ENCODE measurements at regions not wholly inside any gene's neighbourhood (a gene's known extent, or its start where the extent isn't known, plus 50 kb on each side); places are given as distances from the start of the nearest gene placed in this dataset.

DNA sequence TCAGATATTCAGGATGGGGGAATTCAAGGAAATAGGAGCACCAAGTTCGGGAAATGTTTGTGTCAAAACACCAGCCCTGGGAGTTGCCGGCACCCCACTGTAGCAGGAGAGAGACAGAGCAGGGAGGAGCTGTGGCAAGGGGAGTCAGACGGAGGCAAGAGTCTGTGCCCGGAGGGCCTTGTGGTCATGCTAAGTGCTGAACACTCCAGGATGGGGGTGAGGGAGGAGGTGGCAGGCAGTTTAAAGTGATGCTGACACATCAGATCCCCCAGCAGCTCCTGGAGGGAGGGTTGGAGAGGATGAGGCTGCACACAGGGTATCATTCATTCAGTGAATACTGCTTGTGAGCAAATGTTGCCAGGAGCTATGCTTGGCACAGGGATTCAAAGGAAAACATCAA lies 150.3 kb upstream of the ETV3 start:
- Mint-ChIP-seq H3K9me3 (no peaks in the 10 kb centered on the region), H3K27ac (no peak overlapping the region), H3K36me3 (no peaks in the 10 kb centered on the region), H3K4me1 (peaks cover 10% of the 10 kb centered on the region), H3K4me3 (no peak overlapping the region), H3K27me3 (ENCODE audit: low read depth) (peaks cover 10% of the 10 kb centered on the region)
- TF ChIP-seq, protein P1, sequence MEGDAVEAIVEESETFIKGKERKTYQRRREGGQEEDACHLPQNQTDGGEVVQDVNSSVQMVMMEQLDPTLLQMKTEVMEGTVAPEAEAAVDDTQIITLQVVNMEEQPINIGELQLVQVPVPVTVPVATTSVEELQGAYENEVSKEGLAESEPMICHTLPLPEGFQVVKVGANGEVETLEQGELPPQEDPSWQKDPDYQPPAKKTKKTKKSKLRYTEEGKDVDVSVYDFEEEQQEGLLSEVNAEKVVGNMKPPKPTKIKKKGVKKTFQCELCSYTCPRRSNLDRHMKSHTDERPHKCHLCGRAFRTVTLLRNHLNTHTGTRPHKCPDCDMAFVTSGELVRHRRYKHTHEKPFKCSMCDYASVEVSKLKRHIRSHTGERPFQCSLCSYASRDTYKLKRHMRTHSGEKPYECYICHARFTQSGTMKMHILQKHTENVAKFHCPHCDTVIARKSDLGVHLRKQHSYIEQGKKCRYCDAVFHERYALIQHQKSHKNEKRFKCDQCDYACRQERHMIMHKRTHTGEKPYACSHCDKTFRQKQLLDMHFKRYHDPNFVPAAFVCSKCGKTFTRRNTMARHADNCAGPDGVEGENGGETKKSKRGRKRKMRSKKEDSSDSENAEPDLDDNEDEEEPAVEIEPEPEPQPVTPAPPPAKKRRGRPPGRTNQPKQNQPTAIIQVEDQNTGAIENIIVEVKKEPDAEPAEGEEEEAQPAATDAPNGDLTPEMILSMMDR (IDR thresholded peaks at IDR 0.05; ENCODE audit: unreplicated experiment) = no peak
- DNase-seq (ENCODE audit: low spot score in 2 of 2, unreplicated experiment in 2 of 2) = no peak

DNA sequence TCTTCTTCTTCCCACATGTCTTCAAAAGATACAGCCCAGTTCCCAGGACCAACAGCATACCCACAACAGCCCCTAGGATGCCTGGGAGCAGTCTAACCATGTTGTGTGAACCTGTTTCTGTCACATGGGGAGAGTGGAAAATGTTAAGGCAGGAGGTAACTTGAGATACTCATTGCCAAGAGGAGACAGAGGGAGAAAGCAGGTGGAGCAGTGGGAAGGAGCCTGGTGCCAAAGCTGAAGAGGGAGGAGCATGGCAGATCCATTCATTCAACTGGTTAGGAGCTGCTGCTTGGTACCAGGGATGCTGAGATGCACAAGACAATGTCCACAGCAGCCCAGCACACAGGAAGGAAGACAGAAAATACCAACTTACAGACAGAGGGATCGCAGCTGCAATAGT lies 149.8 kb upstream of the ETV3 start:
- H3K27ac Mint-ChIP-seq = no peak overlapping the region
- no peak for DNase-seq (ENCODE audit: low spot score in 2 of 2, unreplicated experiment in 2 of 2)
- peaks cover 1% of the 10 kb centered on the region for H3K9me3 Mint-ChIP-seq
- H3K4me1 Mint-ChIP-seq = peaks cover 10% of the 10 kb centered on the region
- TF ChIP-seq, protein P1 (IDR thresholded peaks at IDR 0.05; ENCODE audit: unreplicated experiment) = no peak
- no peaks in the 10 kb centered on the region for H3K36me3 Mint-ChIP-seq
- H3K27me3 Mint-ChIP-seq (ENCODE audit: low read depth) = peaks cover 10% of the 10 kb centered on the region
- no peak overlapping the region for H3K4me3 Mint-ChIP-seq

DNA sequence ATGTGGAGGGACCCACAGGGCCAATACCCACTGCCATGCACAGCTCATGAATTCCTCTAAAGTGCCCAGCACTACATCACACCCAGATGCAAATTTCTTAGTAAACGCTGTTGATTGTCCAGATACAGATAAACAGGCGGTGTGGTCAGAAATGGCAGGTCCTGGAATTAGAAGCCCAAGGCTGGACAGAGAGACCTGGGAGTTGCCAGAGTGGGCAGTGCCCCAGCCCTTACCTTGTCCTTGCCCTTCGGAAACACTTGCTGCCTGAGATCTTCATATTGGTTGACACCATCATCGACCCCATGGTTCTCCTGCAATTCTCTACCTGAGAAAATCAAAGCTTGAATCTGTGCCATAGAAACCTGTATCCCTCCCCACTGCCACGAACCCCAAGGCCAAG lies 149.3 kb upstream of the ETV3 start:
- TF ChIP-seq, protein P1 (IDR thresholded peaks at IDR 0.05; ENCODE audit: unreplicated experiment) = no peak
- H3K9me3 Mint-ChIP-seq = peaks cover 3% of the 10 kb centered on the region
- no peak overlapping the region for H3K27ac Mint-ChIP-seq
- peaks cover 10% of the 10 kb centered on the region for H3K4me1 Mint-ChIP-seq
- H3K36me3 Mint-ChIP-seq = no peaks in the 10 kb centered on the region
- no peak overlapping the region for H3K4me3 Mint-ChIP-seq
- peaks cover 10% of the 10 kb centered on the region for H3K27me3 Mint-ChIP-seq (ENCODE audit: low read depth)
- DNase-seq (ENCODE audit: low spot score in 2 of 2, unreplicated experiment in 2 of 2) = no peak

DNA sequence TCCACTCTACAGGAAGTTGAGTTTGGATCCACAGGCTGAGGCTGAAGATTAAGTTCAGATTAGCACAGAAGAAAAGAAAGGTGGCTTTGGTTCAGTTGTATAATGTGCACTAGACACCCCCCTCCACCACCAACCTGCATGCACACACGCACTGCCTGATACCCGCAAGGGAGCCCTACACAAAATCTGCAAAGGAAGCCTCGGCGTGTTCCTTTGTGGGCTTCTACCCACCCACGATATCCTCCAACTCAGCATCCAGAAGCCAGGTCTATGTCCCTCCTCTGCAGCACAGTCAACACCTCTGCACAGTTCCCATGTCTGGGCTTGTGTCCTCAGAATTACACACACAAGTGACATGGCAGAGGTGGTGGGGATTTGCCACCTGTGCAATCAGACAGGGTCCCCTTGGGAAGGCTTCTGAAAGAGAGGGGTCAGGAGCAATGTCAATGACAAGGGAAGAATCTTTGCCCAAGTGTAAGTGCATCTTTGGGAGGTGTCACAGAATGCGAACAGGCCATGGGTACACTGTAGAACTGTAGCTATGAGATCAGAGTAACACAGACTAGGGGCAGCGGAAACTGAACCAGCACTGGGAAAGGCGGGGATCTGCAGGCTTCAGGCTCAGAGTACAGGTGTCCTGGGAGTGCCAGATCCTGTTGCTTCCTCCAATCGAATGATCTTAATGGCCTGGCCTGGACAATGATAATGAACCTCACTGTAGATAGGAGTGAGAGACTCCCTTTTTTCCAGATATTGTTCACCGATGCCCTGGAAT lies 148.6 kb upstream of the ETV3 start:
- TF ChIP-seq, protein P1 (IDR thresholded peaks at IDR 0.05; ENCODE audit: unreplicated experiment) = no peak
- no peak overlapping the region for H3K4me3 Mint-ChIP-seq
- H3K9me3 Mint-ChIP-seq = peaks cover 3% of the 10 kb centered on the region
- H3K36me3 Mint-ChIP-seq = no peaks in the 10 kb centered on the region
- no peak overlapping the region for H3K27ac Mint-ChIP-seq
- no peak for DNase-seq (ENCODE audit: low spot score in 2 of 2, unreplicated experiment in 2 of 2)
- H3K27me3 Mint-ChIP-seq (ENCODE audit: low read depth) = peaks cover 10% of the 10 kb centered on the region
- peaks cover 10% of the 10 kb centered on the region for H3K4me1 Mint-ChIP-seq

DNA sequence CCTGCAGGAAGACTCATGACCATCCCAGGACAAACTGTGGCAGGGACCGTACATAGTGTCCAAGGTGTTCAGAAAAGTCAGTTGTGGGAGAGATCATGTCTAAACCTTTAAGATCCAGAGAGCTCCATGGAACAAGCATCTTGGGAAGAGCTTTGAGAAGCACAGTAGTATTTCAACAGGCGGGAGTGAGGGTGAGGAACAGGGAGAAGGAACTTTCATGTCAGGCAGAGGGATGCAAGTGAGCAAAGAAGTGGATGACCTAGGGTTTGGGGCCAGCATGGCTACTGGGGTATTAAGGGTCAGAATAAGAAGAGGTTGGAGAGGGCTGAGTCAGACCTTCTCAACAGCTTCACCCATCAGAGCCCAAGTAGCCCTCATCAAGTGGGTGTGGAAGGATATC lies 147.9 kb upstream of the ETV3 start:
- peaks cover 3% of the 10 kb centered on the region for H3K9me3 Mint-ChIP-seq
- no peak overlapping the region for H3K27ac Mint-ChIP-seq
- TF ChIP-seq, protein P1 (IDR thresholded peaks at IDR 0.05; ENCODE audit: unreplicated experiment) = no peak
- peaks cover 10% of the 10 kb centered on the region for H3K4me1 Mint-ChIP-seq
- no peak for DNase-seq (ENCODE audit: low spot score in 2 of 2, unreplicated experiment in 2 of 2)
- peaks cover 10% of the 10 kb centered on the region for H3K27me3 Mint-ChIP-seq (ENCODE audit: low read depth)
- H3K36me3 Mint-ChIP-seq = no peaks in the 10 kb centered on the region
- H3K4me3 Mint-ChIP-seq = no peak overlapping the region
